ENCODE measurements at regions not wholly inside any gene's neighbourhood (a gene's known extent, or its start where the extent isn't known, plus 50 kb on each side); places are given as distances from the start of the nearest gene placed in this dataset.

DNA sequence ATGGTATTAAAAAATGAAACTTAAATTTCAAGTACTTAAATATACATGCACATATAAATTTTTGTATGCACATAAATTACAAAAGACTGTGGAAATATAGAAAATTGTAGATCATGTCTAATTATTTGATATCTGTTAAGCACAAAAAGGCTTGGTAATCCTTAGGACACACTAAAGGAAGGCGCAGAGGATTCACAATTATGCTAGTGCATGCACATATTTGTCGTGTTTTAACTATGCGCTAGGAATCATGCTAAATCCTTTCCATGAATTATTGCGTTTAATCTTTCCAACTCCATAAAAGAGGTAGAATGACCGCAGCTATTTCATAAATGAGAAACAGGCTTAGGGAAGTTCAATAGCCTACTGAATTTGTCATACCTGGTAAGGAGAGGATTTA is 244.1 kb upstream of the ITGA1 start:
- no peak overlapping the region for H3K4me3 ChIP-seq (ENCODE audit: low read length)
- TF ChIP-seq, protein P1, sequence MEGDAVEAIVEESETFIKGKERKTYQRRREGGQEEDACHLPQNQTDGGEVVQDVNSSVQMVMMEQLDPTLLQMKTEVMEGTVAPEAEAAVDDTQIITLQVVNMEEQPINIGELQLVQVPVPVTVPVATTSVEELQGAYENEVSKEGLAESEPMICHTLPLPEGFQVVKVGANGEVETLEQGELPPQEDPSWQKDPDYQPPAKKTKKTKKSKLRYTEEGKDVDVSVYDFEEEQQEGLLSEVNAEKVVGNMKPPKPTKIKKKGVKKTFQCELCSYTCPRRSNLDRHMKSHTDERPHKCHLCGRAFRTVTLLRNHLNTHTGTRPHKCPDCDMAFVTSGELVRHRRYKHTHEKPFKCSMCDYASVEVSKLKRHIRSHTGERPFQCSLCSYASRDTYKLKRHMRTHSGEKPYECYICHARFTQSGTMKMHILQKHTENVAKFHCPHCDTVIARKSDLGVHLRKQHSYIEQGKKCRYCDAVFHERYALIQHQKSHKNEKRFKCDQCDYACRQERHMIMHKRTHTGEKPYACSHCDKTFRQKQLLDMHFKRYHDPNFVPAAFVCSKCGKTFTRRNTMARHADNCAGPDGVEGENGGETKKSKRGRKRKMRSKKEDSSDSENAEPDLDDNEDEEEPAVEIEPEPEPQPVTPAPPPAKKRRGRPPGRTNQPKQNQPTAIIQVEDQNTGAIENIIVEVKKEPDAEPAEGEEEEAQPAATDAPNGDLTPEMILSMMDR (IDR thresholded peaks at IDR 0.05; ENCODE audit: insufficient read depth, low read depth, low read length, missing control alignments): no peak
- no peak for DNase-seq (ENCODE audit: low read depth)

DNA sequence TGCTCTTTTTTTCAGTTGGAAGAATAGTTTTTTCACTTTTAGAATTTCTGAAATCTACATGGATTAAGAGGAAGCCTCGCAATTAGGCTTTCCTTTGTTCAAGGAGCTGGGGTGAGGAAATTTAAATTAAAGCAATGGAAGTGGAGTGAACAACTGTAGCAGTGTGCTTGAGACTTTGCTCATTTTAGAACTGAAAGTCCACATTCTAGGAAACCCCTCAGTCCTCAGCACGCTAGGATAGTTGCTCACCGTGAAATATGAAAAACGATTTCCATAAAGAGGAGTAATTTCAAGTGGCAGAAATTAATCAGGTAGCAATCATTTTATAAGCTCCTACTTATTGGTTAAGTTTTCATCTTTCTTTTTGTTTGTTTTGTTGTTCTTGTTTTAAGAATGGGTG is 243.0 kb upstream of the ITGA1 start:
- H3K4me3 ChIP-seq (ENCODE audit: low read length): no peak overlapping the region
- TF ChIP-seq, protein P1 (IDR thresholded peaks at IDR 0.05; ENCODE audit: insufficient read depth, low read depth, low read length, missing control alignments): no peak
- DNase-seq (ENCODE audit: low read depth): no peak

DNA sequence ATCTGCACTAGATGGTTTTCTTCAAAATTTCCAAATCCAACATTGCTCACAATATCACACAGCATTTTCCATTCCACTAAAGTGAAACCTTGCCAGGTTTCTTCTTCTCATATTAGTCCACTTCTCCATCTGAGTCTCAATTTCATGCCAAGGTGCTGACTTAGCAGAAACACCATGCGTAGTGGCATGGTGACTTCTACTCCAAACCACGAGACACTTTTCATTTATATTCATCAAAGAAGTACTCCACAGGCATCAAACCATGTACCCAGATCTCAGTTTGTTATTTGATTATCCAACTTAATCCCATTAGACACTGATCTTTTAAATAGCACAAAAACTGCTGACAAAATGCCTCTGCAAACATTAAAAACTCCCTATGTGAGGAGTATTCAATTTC is 233.4 kb upstream of the ITGA1 start:
- H3K4me3 ChIP-seq (ENCODE audit: low read length): no peak overlapping the region
- no peak for DNase-seq (ENCODE audit: low read depth)
- TF ChIP-seq, protein P1 (IDR thresholded peaks at IDR 0.05; ENCODE audit: insufficient read depth, low read depth, low read length, missing control alignments): no peak

DNA sequence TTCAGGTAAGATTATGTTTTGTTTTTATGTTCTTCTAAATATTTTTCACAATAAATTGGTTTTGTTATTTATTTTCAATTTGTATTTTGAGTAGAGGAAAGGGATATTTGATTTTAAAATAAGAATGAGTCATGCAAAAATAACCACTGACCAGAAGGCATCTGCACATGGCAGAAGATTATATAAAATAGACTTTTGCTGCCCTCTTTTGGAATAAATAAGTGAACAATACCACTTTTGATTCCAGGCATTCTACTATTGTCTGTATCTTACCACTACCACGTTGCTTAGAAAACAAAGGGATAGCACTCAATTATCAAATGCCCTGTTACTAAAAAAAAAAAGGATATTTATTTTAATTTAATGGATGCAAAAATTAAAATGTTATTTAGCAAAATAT is 227.3 kb upstream of the ITGA1 start:
- DNase-seq (ENCODE audit: low read depth): peak; percentile 22
- TF ChIP-seq, protein P1 (IDR thresholded peaks at IDR 0.05; ENCODE audit: insufficient read depth, low read depth, low read length, missing control alignments): no peak
- no peak overlapping the region for H3K4me3 ChIP-seq (ENCODE audit: low read length)

DNA sequence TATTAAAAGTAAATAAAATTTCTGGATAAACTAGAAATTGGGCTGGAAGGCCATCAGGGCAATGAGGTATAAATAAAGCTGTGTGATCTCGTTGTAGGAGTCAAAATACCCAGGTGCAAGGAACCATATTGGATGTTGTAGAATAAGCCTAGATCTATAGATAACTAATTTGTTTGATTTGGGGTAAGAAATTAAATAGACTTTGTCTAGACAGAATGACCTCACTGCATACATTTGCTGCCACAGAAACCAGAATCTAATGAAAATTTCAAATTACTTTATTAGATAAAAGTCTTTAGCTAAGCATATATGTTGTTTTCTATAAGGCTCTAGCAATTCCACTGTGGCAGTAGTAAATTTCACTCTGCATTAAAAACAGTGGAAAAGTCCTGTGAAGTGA is 225.2 kb upstream of the ITGA1 start:
- TF ChIP-seq, protein P1 (IDR thresholded peaks at IDR 0.05; ENCODE audit: insufficient read depth, low read depth, low read length, missing control alignments): no peak
- H3K4me3 ChIP-seq (ENCODE audit: low read length): no peak overlapping the region
- DNase-seq (ENCODE audit: low read depth): no peak

DNA sequence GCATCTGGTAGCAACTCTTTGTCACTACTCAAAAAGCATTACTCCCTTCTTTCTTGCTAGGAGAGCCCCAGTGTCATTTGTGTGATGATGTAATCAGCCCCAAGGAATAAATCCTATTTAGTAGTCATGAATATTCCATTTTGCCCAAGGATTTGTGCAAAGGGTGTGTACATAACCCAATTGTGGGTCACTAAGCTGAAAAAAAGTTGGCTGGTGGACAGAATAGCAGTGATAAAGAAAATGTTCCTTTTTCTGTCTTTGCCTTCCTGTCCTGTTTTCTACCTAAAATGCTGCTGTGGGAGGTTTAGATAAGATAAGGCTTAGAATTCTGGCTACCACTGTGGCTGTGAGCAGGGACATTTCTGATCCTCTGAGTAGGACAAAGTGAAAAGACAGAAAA is 223.1 kb upstream of the ITGA1 start:
- DNase-seq (ENCODE audit: low read depth): no peak
- H3K4me3 ChIP-seq (ENCODE audit: low read length): no peak overlapping the region
- TF ChIP-seq, protein P1 (IDR thresholded peaks at IDR 0.05; ENCODE audit: insufficient read depth, low read depth, low read length, missing control alignments): no peak

DNA sequence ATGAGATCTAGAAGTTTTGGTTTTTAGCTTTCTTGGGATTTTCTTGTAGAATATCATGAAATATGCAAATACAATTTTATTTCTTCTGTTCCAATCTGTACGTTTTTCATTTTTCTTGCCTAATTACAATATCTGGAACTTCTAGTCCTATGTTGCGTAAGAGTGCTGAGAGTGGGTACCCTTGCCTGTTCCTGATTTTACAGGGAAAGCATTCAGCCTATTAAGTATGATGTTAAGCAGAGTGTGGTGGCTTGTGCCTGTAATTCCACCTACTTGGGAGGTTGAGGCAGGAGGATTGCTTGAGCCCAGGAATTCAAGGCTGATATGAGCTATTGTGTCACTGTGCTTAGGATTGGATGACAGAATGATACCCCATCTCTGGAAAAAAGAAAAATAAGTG is 210.2 kb upstream of the ITGA1 start:
- no peak for DNase-seq (ENCODE audit: low read depth)
- TF ChIP-seq, protein P1 (IDR thresholded peaks at IDR 0.05; ENCODE audit: insufficient read depth, low read depth, low read length, missing control alignments): no peak
- H3K4me3 ChIP-seq (ENCODE audit: low read length): no peak overlapping the region
